HG02840 (cell line): ENCODE measurements at regions not wholly inside any gene's neighbourhood (a gene's known extent, or its start where the extent isn't known, plus 50 kb on each side); places are given as distances from the start of the nearest gene placed in this dataset.
"Not testable (repeated sequence)": the region's sequence is repeated elsewhere in the genome, so short reads cannot be mapped to it uniquely, and the experiment has no call there.

Source experiments
- ATAC-seq: cut with Tn5 transposase; IDR thresholded peaks from one replicate; pipeline ENCODE4 v1.9.1; 2021; ENCODE audit warnings: mild to moderate bottlenecking, moderate library complexity, moderate number of reproducible peaks; ENCODE audit not compliant: unreplicated experiment, low FRiP score

GRCh38 chr3:94648270-94649180 lies 585.7 kb downstream of the NSUN3 start:
- ATAC-seq = not testable (repeated sequence)

GRCh38 chr3:94654096-94654495 lies 591.2 kb downstream of the NSUN3 start:
- ATAC-seq = no peak

GRCh38 chr3:94665922-94666321 lies 603.1 kb downstream of the NSUN3 start:
- ATAC-seq = no peak

- no peak for ATAC-seq
Measured at GRCh38 chr3:94671078-94671477, 608.2 kb downstream of the NSUN3 start.

- no peak for ATAC-seq
Measured at GRCh38 chr3:94673876-94674275, 611.0 kb downstream of the NSUN3 start.

GRCh38 chr3:94686208-94686607 lies 623.3 kb downstream of the NSUN3 start:
- ATAC-seq = no peak

- no peak for ATAC-seq
Measured at GRCh38 chr3:94693997-94694640, 631.3 kb downstream of the NSUN3 start.

- no peak for ATAC-seq
Measured at GRCh38 chr3:94694894-94695293, 632.0 kb downstream of the NSUN3 start.

- ATAC-seq = no peak
Measured at GRCh38 chr3:94704467-94704866, 641.6 kb downstream of the NSUN3 start.

GRCh38 chr3:94709249-94709902 lies 646.5 kb downstream of the NSUN3 start:
- no peak for ATAC-seq

GRCh38 chr3:94714194-94714593 lies 651.3 kb downstream of the NSUN3 start:
- ATAC-seq = no peak

- ATAC-seq = no peak
Measured at GRCh38 chr3:94716326-94717018, 653.6 kb downstream of the NSUN3 start.

- ATAC-seq = no peak
Measured at GRCh38 chr3:94734206-94734605, 671.3 kb downstream of the NSUN3 start.

- ATAC-seq = no peak
Measured at GRCh38 chr3:94735354-94735753, 672.5 kb downstream of the NSUN3 start.

GRCh38 chr3:94737116-94737515 lies 674.3 kb downstream of the NSUN3 start:
- ATAC-seq = no peak

- no peak for ATAC-seq
Measured at GRCh38 chr3:94739420-94739819, 676.6 kb downstream of the NSUN3 start.

GRCh38 chr3:94758751-94759150 lies 695.9 kb downstream of the NSUN3 start:
- ATAC-seq = no peak

- ATAC-seq = no peak
Measured at GRCh38 chr3:94772402-94772801, 709.5 kb downstream of the NSUN3 start.

- ATAC-seq = no peak
Measured at GRCh38 chr3:94775746-94776145, 712.9 kb downstream of the NSUN3 start.

GRCh38 chr3:94776401-94776915 lies 713.6 kb downstream of the NSUN3 start:
- ATAC-seq = no peak
